Gastroesophageal sphincter (tissue), 4 donors: ENCODE measurements at regions not wholly inside any gene's neighbourhood (a gene's known extent, or its start where the extent isn't known, plus 50 kb on each side); places are given as distances from the start of the nearest gene placed in this dataset.

Source experiments
- ATAC-seq: fragments of 150-250 bp; one replicate; pipeline ENCODE4 v1.9.1; 2016; ENCODE audit warnings: mild to moderate bottlenecking, moderate library complexity
- H3K27ac ChIP-seq, 4 donors: fragments of 200-600 bp; sonication (generic) in 3 of 4; 1 replicate in 3 of 4; 2 replicates in 1 of 4; pipeline ENCODE4 v1.5.1; 2016 to 2019
- H3K27me3 ChIP-seq: fragments of 200-600 bp; sonication (generic); one replicate; pipeline ENCODE4 v1.5.1; 2019
- H3K36me3 ChIP-seq, 2 donors: fragments of 200-600 bp; sonication (generic); one replicate each; pipeline ENCODE4 v1.5.1; 2019; ENCODE audit warnings: control low read depth in 1 of 2
- H3K4me1 ChIP-seq, 3 donors: fragments of 200-600 bp; sonication (generic); 1 replicate in 2 of 3; 2 replicates in 1 of 3; pipeline ENCODE4 v1.5.1; 2016 to 2019; ENCODE audit warnings: control low read depth in 2 of 3
- H3K4me3 ChIP-seq, 2 donors: fragments of 200-600 bp; sonication (generic); one replicate each; pipeline ENCODE4 v1.5.1; 2019; ENCODE audit warnings: mild to moderate bottlenecking in 1 of 2, moderate library complexity in 1 of 2
- H3K9me3 ChIP-seq, 3 donors: fragments of 200-600 bp; sonication (generic); one replicate each; pipeline ENCODE4 v1.5.1; 2017 to 2019; ENCODE audit warnings: control low read depth in 2 of 3
- CTCF ChIP-seq, 4 experiments: fragments of 200-600 bp in 2 of 4; fragments of 450-650 bp in 2 of 4; sonication (generic) in 1 of 4; IDR thresholded peaks; one replicate each; pipeline ENCODE4 v1.5.1; 2017 to 2019; ENCODE audit warnings: antibody characterized with exemption in 4 of 4, mild to moderate bottlenecking in 2 of 4, moderate library complexity in 2 of 4
- EP300 ChIP-seq: sonication (generic); formaldehyde crosslinking; IDR thresholded peaks from one replicate; pipeline ENCODE4 v1.6.1; 2017; ENCODE audit warnings: antibody characterized with exemption, mild to moderate bottlenecking
- POLR2A ChIP-seq, 2 donors: fragments of 450-650 bp; IDR thresholded peaks; one replicate each; pipeline ENCODE4 v1.6.1; 2017; ENCODE audit warnings: antibody characterized with exemption in 2 of 2, mild to moderate bottlenecking in 2 of 2, moderate library complexity in 1 of 2
- POLR2AphosphoS5 ChIP-seq: sonication (generic); formaldehyde crosslinking; IDR thresholded peaks from one replicate; pipeline ENCODE4 v1.6.1; 2017; ENCODE audit warnings: antibody characterized with exemption
- WGBS, 2 donors: methylation state at CpG; one replicate each; pipeline ENCODE4 v1.1.5; 2018; ENCODE audit warnings: low coverage in 1 of 2; 5-methylcytosine and 5-hydroxymethylcytosine counted together

GRCh38 chr2:37868866-37869265 lies 56.2 kb upstream of the RMDN2 start:
- TF ChIP-seq POLR2A (IDR thresholded peaks at IDR 0.05) = no peak
- no peak for TF ChIP-seq EP300
- no peak for TF ChIP-seq CTCF (IDR thresholded peaks at IDR 0.05)
- TF ChIP-seq POLR2AphosphoS5 = no peak
- Histone ChIP-seq H3K27ac (peak overlapping the region in 1 of 4 donors; percentile 84), H3K9me3 (no peaks in the 10 kb centered on the region), H3K4me1 (peaks cover 6 to 62% (median 26%) of the 10 kb centered on the region in 3 donors), H3K27me3 (no peaks in the 10 kb centered on the region), H3K4me3 (no peak overlapping the region), H3K36me3 (no peaks in the 10 kb centered on the region)
- WGBS, 2 donors = 0 to 42% methylated on average over 1 to 2 of the region's 2 CpGs
- no peak for ATAC-seq

GRCh38 chr2:37869304-37869703 lies 55.8 kb upstream of the RMDN2 start:
- Histone ChIP-seq H3K9me3 (no peaks in the 10 kb centered on the region), H3K27ac (peak overlapping the region in 1 of 4 donors; percentile 84), H3K4me1 (peaks cover 6 to 62% (median 26%) of the 10 kb centered on the region in 3 donors), H3K36me3 (no peaks in the 10 kb centered on the region), H3K4me3 (no peak overlapping the region), H3K27me3 (no peaks in the 10 kb centered on the region)
- no peak for ATAC-seq
- TF ChIP-seq POLR2AphosphoS5 = no peak
- no peak for TF ChIP-seq CTCF (IDR thresholded peaks at IDR 0.05)
- no peak for TF ChIP-seq POLR2A (IDR thresholded peaks at IDR 0.05)
- TF ChIP-seq EP300 = no peak
- 75% methylated on average over 2 of the region's 2 CpGs; no CpG with 5 or more reads in 1 of the 2 donors for WGBS, 2 donors

- H3K4me1 ChIP-seq = peaks cover 6 to 62% (median 26%) of the 10 kb centered on the region in 3 donors
- no peaks in the 10 kb centered on the region for H3K27me3 ChIP-seq
- TF ChIP-seq POLR2A (IDR thresholded peaks at IDR 0.05) (no peak), POLR2AphosphoS5 (peak; percentile 20), EP300 (no peak)
- no peak overlapping the region for H3K4me3 ChIP-seq
- H3K36me3 ChIP-seq = no peaks in the 10 kb centered on the region
- no peak for ATAC-seq
- 20 to 50% methylated on average over 1 of the region's 1 CpG for WGBS, 2 donors
- H3K27ac ChIP-seq = peak overlapping the region in 3 of 4 donors; percentile 75 to 84 (median 75)
- no peaks in the 10 kb centered on the region for H3K9me3 ChIP-seq
These were observed 55.3 kb upstream of the RMDN2 start for GRCh38 chr2:37869771-37870170.

- ATAC-seq = no peak
- H3K4me3 ChIP-seq = no peak overlapping the region
- peak overlapping the region; percentile 75 to 84 (median 79) for H3K27ac ChIP-seq
- H3K4me1 ChIP-seq = peaks cover 6 to 62% (median 26%) of the 10 kb centered on the region in 3 donors
- H3K36me3 ChIP-seq = no peaks in the 10 kb centered on the region
- 15 to 30% methylated on average over 3 of the region's 4 CpGs for WGBS, 2 donors
- H3K9me3 ChIP-seq = no peaks in the 10 kb centered on the region
- no peak for TF ChIP-seq POLR2A (IDR thresholded peaks at IDR 0.05)
- TF ChIP-seq POLR2AphosphoS5 = peak; percentile 60
- H3K27me3 ChIP-seq = no peaks in the 10 kb centered on the region
These were observed 54.3 kb upstream of the RMDN2 start for GRCh38 chr2:37870829-37871228.

GRCh38 chr2:37871456-37872191 lies 53.5 kb upstream of the RMDN2 start:
- Histone ChIP-seq H3K36me3 (no peaks in the 10 kb centered on the region), H3K27ac (peak overlapping the region; percentile 75 to 84 (median 80)), H3K27me3 (no peaks in the 10 kb centered on the region), H3K4me3 (no peak overlapping the region), H3K4me1 (peaks cover 6 to 64% (median 26%) of the 10 kb centered on the region in 3 donors), H3K9me3 (no peaks in the 10 kb centered on the region)
- ATAC-seq = peak; percentile 63
- 28 to 33% methylated on average over 7 of the region's 7 CpGs for WGBS, 2 donors
- peak; percentile 81 for TF ChIP-seq POLR2AphosphoS5
- no peak for TF ChIP-seq CTCF (IDR thresholded peaks at IDR 0.05)

- H3K27ac ChIP-seq = peak overlapping the region; percentile 75 to 84 (median 80)
- TF ChIP-seq CTCF (IDR thresholded peaks at IDR 0.05) (no peak), POLR2A (IDR thresholded peaks at IDR 0.05) (no peak), EP300 (no peak), POLR2AphosphoS5 (no peak)
- H3K27me3 ChIP-seq = no peaks in the 10 kb centered on the region
- no peak overlapping the region for H3K4me3 ChIP-seq
- WGBS, 2 donors = 17 to 58% methylated on average over 1 to 3 of the region's 5 CpGs
- peaks cover 6 to 69% (median 26%) of the 10 kb centered on the region in 3 donors for H3K4me1 ChIP-seq
- H3K36me3 ChIP-seq = no peaks in the 10 kb centered on the region
- no peaks in the 10 kb centered on the region for H3K9me3 ChIP-seq
- no peak for ATAC-seq
These were observed 52.8 kb upstream of the RMDN2 start for GRCh38 chr2:37872192-37872750.
